ENCODE measurements at regions not wholly inside any gene's neighbourhood (a gene's known extent, or its start where the extent isn't known, plus 50 kb on each side); places are given as distances from the start of the nearest gene placed in this dataset.

- Histone ChIP-seq H3K27me3 (peaks cover 32% of the 10 kb centered on the region), H3K36me3 (no peaks in the 10 kb centered on the region), H4K20me1 (ENCODE audit: low read depth) (peaks cover 4% of the 10 kb centered on the region), H3K9ac (no peak overlapping the region), H2AFZ (replicated peaks) (no peak overlapping the region), H3K9me3 (ENCODE audit: low read depth) (no peaks in the 10 kb centered on the region), H3K27ac (no peak overlapping the region), H3K4me2 (no peak overlapping the region), H3K79me2 (ENCODE audit: low read depth) (no peaks in the 10 kb centered on the region), H3K4me1 (peaks cover 5% of the 10 kb centered on the region), H3F3A (ENCODE audit: low read depth) (no peaks in the 10 kb centered on the region), H3K4me3 (no peak overlapping the region)
- no peak overlapping the region for H3K27ac Mint-ChIP-seq
- H3K36me3 Mint-ChIP-seq, result no peaks in the 10 kb centered on the region
- no peaks in the 10 kb centered on the region for H3K27me3 Mint-ChIP-seq (ENCODE audit: insufficient read depth, low read depth)
- DNase-seq (ENCODE audit: low spot score), result no peak
- no peak overlapping the region for H3K4me3 Mint-ChIP-seq
- TF ChIP-seq EZH2phosphoT487 (IDR thresholded peaks at IDR 0.05) (no peak), CTCF (IDR thresholded peaks at IDR 0.05) (no peak)
- no peaks in the 10 kb centered on the region for H3K9me3 Mint-ChIP-seq
- no peaks in the 10 kb centered on the region for H3K4me1 Mint-ChIP-seq
These were observed 59.1 kb upstream of the OTOGL start for GRCh38 chr12:80040075-80040738.

- Histone ChIP-seq H3K9ac (no peak overlapping the region), H3K79me2 (ENCODE audit: low read depth) (no peaks in the 10 kb centered on the region), H3F3A (ENCODE audit: low read depth) (no peaks in the 10 kb centered on the region), H4K20me1 (ENCODE audit: low read depth) (peaks cover 5% of the 10 kb centered on the region), H3K36me3 (no peaks in the 10 kb centered on the region), H3K27ac (no peak overlapping the region), H2AFZ (replicated peaks) (no peak overlapping the region), H3K4me2 (no peak overlapping the region), H3K9me3 (ENCODE audit: low read depth) (no peaks in the 10 kb centered on the region), H3K4me3 (no peak overlapping the region), H3K27me3 (peaks cover 52% of the 10 kb centered on the region), H3K4me1 (peaks cover 12% of the 10 kb centered on the region)
- Mint-ChIP-seq H3K9me3 (no peaks in the 10 kb centered on the region), H3K4me1 (peaks cover 3% of the 10 kb centered on the region), H3K27ac (no peak overlapping the region), H3K4me3 (no peak overlapping the region), H3K27me3 (ENCODE audit: insufficient read depth, low read depth) (no peaks in the 10 kb centered on the region), H3K36me3 (no peaks in the 10 kb centered on the region)
- DNase-seq (ENCODE audit: low spot score), result no peak
- no peak for TF ChIP-seq CTCF (IDR thresholded peaks at IDR 0.05)
- no peak for TF ChIP-seq EZH2 (IDR thresholded peaks at IDR 0.05)
- no peak for TF ChIP-seq EZH2phosphoT487 (IDR thresholded peaks at IDR 0.05)
These were observed 61.2 kb upstream of the OTOGL start for GRCh38 chr12:80038062-80038560.

DNA sequence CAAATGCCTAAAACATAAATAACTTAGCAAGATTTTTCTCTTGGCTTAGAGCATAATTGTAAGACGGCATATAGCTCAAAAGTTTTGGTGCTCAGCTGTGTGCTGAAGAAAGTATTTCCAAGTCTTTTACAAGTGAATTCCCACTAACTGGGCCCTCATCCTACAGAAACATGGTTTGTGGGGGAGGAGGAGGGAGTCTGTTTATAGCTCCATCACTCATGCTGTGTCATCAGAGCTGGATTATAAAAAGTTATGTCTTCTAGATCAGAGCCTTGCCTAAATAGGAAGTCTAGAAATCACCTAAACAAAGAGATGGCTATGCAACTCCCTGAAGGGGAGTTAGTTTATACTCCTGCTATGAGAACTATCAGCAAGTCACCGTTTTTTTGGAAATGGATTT lies 65.9 kb upstream of the OTOGL start:
- H3K27me3 ChIP-seq, result peaks cover 56% of the 10 kb centered on the region
- no peaks in the 10 kb centered on the region for H3K79me2 ChIP-seq (ENCODE audit: low read depth)
- H3K27me3 Mint-ChIP-seq (ENCODE audit: insufficient read depth, low read depth), result no peaks in the 10 kb centered on the region
- H3K9me3 Mint-ChIP-seq, result no peaks in the 10 kb centered on the region
- no peak overlapping the region for H3K4me3 Mint-ChIP-seq
- H3F3A ChIP-seq (ENCODE audit: low read depth), result no peaks in the 10 kb centered on the region
- no peaks in the 10 kb centered on the region for H3K36me3 Mint-ChIP-seq
- H3K27ac Mint-ChIP-seq, result no peak overlapping the region
- no peak overlapping the region for H3K27ac ChIP-seq
- no peak overlapping the region for H3K9ac ChIP-seq
- no peak for DNase-seq (ENCODE audit: low spot score)
- H3K36me3 ChIP-seq, result no peaks in the 10 kb centered on the region
- peaks cover 6% of the 10 kb centered on the region for H3K4me1 Mint-ChIP-seq
- peaks cover 12% of the 10 kb centered on the region for H3K4me1 ChIP-seq
- H3K9me3 ChIP-seq (ENCODE audit: low read depth), result no peaks in the 10 kb centered on the region
- H2AFZ ChIP-seq (replicated peaks), result no peak overlapping the region
- peaks cover 5% of the 10 kb centered on the region for H4K20me1 ChIP-seq (ENCODE audit: low read depth)
- TF ChIP-seq EZH2phosphoT487 (IDR thresholded peaks at IDR 0.05) (no peak), EZH2 (IDR thresholded peaks at IDR 0.05) (no peak), CTCF (IDR thresholded peaks at IDR 0.05) (no peak)
- no peak overlapping the region for H3K4me2 ChIP-seq
- H3K4me3 ChIP-seq, result no peak overlapping the region

Measured in neural progenitor cell (in vitro differentiated cells).